HG03571 (cell line): ENCODE measurements at regions not wholly inside any gene's neighbourhood (a gene's known extent, or its start where the extent isn't known, plus 50 kb on each side); places are given as distances from the start of the nearest gene placed in this dataset.

Experiments
- ATAC-seq: cut with Tn5 transposase; IDR thresholded peaks from one replicate; pipeline ENCODE4 v1.9.1; 2021; ENCODE audit not compliant: unreplicated experiment

- ATAC-seq = no peak
These were observed 214.5 kb downstream of the BARX2 start for GRCh38 chr11:129590030-129590752.

GRCh38 chr11:129590753-129591475 lies 215.3 kb downstream of the BARX2 start:
- ATAC-seq = no peak

- ATAC-seq = no peak
These were observed 215.9 kb downstream of the BARX2 start for GRCh38 chr11:129591527-129591926.

- no peak for ATAC-seq
These were observed 216.5 kb downstream of the BARX2 start for GRCh38 chr11:129592191-129592590.

GRCh38 chr11:129593098-129593497 lies 217.4 kb downstream of the BARX2 start:
- ATAC-seq = no peak

- no peak for ATAC-seq
These were observed 219.7 kb downstream of the BARX2 start for GRCh38 chr11:129595038-129595962.

GRCh38 chr11:129596351-129596750 lies 219.3 kb upstream of the TMEM45B start:
- ATAC-seq = no peak

GRCh38 chr11:129598378-129598777 lies 217.3 kb upstream of the TMEM45B start:
- ATAC-seq = no peak

GRCh38 chr11:129605815-129606214 lies 209.8 kb upstream of the TMEM45B start:
- ATAC-seq = no peak

GRCh38 chr11:129608711-129609110 lies 206.9 kb upstream of the TMEM45B start:
- no peak for ATAC-seq

GRCh38 chr11:129610125-129610524 lies 205.5 kb upstream of the TMEM45B start:
- ATAC-seq = no peak

GRCh38 chr11:129610545-129610944 lies 205.1 kb upstream of the TMEM45B start:
- ATAC-seq = no peak

- ATAC-seq = no peak
These were observed 203.8 kb upstream of the TMEM45B start for GRCh38 chr11:129611661-129612446.

- no peak for ATAC-seq
These were observed 203.1 kb upstream of the TMEM45B start for GRCh38 chr11:129612447-129612961.

GRCh38 chr11:129613071-129613470 lies 202.6 kb upstream of the TMEM45B start:
- ATAC-seq = no peak

- ATAC-seq = no peak
These were observed 201.2 kb upstream of the TMEM45B start for GRCh38 chr11:129614256-129614944.

GRCh38 chr11:129618046-129618569 lies 197.5 kb upstream of the TMEM45B start:
- no peak for ATAC-seq

- ATAC-seq = no peak
These were observed 195.2 kb upstream of the TMEM45B start for GRCh38 chr11:129620237-129621104.

GRCh38 chr11:129625930-129626329 lies 189.7 kb upstream of the TMEM45B start:
- no peak for ATAC-seq
